NCI-H510A (cell line): ENCODE measurements at regions not wholly inside any gene's neighbourhood (a gene's known extent, or its start where the extent isn't known, plus 50 kb on each side); places are given as distances from the start of the nearest gene placed in this dataset.
"Not testable (repeated sequence)": the region's sequence is repeated elsewhere in the genome, so short reads cannot be mapped to it uniquely, and the experiment has no call there.

Source experiments
- DNase-seq: peaks from one replicate; lab custom pipeline; 2025; lab: John Stamatoyannopoulos, UW

- no peak for DNase-seq
These were observed 716.4 kb downstream of the AMY1C start for GRCh38 chr1:104466068-104466467.

- no peak for DNase-seq
These were observed 717.9 kb downstream of the AMY1C start for GRCh38 chr1:104467590-104467989.

DNA sequence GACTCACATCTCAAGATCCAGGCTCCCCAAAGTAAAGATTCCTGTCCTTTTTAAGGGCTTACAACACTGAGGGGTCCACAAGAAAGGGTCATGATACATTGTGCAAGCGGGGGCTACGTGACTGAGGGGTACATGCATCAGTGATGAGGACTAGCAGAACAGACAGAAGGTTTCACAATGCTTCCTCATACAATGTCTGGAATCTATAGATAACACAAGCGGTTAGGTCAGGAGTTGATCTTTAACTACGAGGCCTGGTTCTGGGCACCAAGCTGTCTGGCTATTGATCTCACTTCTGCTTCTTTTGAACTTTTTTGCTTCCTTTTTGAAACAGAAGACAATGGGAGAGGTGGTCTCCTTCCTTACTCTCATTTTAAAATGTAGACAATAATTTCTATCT, 718.6 kb downstream of the AMY1C start:
- DNase-seq, result no peak

DNA sequence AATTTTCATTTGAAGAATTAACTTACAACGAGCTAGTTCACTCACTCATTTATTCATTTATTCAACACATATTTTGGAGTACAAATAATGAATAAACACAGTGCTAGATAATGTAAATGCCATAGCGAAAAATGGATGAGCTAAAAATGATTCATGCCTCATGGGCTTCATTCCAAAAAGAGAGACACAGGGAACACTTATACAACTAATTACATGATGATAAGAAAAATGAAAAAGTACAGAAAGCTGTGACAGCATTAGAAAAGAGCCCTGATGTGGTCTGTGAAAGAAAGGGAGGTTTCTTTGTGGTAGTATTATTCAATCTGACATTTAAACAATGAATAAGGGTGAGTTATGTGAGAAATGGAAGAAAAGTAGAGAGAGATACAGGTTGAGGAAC, 726.4 kb downstream of the AMY1C start:
- no peak for DNase-seq

DNA sequence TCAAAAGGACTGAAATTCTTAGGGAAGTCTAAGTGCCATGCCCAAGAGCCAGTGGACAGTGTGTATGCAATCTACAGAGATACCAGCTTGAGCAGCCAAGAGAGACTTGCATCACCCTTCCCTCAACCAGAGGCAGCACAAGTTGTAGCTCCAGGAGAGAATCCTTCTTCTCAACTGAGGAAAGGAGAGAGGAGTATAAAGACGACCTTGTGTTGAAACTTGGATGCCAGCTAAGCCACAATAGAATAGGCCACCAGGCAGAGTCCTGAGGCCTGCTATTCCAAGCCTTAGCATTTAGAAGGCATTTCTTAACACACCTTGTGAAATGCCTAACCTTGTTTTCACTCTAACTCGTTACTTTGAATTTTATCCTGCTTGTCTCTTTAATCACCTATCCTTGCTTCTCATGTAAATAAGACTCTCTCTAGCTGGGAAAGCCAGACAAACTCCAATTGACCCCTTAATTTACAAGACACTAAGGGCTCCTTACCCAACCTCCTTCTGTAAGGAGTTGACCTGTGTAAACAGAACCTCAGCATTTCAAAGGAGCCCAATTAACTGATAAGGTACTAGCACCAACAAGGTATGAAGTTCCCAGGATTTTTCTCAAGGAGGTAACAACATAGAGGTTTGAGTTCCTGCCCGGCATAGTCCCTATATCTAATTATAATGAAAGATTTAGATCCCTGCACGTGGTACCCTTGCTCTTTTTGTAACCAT, 738.8 kb downstream of the AMY1C start:
- no peak for DNase-seq

DNA sequence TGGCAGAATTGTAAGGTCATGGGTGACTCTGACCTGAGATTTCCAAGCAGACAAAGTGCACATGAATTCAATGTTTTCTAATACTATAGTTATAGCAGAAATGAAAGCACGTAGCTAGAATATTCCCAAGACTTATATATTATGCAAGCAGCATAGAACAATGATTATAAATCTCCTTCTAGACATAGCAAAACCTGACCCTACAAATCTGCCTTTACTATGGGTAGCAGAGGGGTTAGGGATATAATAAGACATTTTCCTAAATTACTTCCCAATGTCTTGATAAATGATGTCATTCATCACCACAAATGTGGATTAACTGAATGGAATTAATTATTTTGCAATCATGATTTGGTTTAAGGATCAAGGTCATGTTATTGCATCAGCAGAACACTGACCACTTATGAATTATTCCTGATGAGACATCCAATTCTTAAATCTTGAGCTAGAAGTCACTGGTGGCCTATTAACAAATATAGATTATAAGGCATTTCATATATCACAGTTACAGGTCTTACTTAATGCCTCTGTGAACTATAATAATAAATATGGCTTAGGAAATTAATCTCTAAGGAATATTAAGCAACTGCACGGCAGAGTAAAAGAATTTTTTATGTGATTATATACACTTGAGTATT, 776.6 kb downstream of the AMY1C start:
- no peak for DNase-seq

- DNase-seq, result no peak
These were observed 782.3 kb downstream of the AMY1C start for GRCh38 chr1:104531990-104532389.

DNA sequence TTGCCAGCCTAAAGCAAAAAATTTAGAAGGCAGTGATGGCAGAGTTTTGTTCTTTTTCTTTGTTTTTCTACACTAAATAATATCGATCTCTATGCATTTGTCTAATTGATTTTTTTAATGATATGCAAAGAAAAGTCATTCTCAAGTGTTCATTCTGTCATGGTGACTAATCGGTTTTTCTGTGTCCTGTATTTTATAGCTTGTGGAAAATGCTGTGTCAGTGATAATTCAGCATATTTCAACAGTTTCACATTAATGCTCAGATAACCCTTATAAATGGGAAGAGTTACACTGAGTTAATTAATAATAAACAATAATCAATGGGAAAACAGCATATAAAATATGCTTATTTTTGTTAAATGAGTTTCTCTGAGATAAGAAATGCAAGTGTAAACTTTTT, 824.9 kb downstream of the AMY1C start:
- no peak for DNase-seq

DNA sequence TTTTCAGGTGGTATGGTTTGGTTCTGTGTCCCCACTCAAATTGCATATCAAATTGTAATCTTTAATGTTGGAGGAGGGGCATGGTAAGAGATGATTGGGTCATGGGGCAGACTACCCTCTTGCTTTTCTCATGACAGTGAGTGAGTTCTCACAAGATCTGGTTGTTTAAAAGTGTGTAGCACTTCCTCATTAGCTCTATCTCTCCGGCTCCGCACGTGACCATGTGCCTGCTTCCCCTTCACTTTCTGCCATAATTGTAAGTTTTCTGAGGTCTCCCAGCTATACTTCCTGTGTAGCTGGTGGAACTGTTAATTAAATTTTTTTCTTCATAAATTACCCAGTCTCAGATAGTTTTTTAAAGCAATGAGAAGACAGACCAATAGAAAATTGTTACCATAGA, 843.2 kb downstream of the AMY1C start:
- DNase-seq, result no peak

DNA sequence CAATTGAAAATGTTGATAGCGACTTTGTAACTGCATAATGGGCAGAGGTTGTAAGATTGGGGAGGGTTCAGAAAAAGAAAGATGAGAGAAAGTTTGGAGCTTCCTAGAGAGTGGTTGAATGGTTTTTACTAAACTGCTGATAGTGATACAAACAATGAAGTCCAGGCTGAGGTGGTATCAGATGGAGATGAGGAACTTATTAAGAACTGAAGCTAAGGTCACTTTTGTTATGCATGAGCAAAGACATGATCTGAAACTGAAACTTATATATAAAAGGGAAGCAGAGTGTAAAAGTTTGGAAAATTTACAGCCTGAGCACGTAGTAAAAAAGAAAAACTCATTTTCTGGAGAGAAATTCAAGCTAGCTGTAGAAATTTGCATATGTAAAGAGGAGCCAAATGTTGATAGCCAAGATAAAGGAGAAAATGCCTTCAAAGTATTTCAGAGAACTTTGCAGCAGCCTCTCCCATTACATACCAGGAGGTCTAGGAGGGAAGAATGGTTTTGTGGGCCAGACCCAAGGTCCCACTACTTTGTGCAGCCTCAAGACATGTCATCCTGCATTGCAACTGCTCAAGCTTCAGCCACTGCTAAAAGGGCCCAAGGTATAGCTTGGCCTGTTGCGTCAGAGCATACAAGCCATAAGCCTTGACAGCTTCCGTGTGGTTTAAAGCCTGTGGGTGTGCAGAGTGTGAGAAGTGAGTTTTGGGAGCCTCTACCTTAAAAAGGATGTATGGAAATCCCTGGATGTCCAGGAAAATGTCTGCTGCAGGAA, 843.9 kb downstream of the AMY1C start:
- DNase-seq, result no peak

GRCh38 chr1:104617474-104617873, 867.8 kb downstream of the AMY1C start:
- DNase-seq, result no peak

DNA sequence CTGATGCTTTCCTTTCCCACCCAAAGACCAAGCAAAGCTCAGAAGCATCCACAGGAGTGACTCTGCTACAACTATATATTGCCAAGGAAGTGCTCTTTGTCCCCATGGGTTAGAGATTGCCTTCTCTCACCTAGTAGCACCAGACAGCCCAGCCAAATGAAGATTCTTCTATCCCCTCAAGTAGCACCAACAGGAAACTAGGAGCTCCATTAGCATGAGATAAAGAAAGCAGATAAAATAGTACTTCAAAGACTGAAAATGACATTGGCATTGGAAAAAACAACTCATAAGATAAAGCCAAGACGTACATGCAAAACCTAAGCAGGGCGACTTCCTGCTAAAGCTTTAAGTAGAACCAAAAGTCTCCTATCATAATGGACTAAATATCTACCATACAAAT, 871.5 kb downstream of the AMY1C start:
- DNase-seq, result no peak

- DNase-seq, result no peak
These were observed 874.8 kb downstream of the AMY1C start for GRCh38 chr1:104624538-104624937.

DNA sequence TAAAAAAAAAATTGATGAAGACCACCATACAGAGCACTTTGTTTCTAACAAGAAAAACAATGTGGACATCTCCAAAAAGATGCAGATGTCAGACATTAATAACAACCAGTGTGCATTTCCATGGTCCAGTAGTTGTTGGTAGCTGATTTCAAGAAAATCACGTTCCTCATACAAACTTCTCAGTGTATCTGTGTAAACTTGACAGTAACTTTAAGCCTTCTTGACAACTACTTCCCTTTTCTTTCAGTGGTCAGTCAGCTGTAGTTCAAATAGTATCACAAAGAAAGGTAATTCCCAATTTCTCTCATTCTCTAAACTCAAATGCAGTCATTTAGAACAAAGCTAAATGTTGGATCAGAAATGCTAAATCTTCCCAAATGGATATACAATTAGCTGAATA, 879.9 kb downstream of the AMY1C start:
- DNase-seq, result no peak

DNA sequence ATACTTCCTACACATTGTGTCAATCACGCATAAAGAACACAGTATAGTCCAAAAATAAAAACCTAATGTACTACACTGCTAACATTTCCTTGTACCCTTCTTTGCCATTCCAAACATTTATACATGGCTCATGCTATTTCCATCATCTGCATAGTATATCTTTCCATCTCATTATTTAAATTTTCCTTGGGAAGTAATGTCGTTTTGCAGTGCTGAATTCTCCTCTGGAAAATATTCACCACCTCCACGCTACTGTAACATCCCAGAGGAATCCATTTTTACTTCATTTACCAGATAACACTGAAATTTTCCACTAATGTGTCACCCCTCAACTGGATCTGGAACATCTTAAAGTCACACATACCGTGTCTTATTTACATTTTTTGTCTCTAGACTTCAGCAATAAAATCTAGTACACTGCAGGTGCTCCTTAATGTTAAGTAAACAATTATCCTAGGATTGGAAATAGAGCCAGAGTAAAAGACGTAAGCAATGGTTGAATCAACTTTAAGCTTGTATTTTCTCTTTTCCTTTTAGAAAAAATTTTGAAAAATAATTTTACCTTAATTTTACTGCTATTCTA, 881.0 kb downstream of the AMY1C start:
- DNase-seq, result no peak

GRCh38 chr1:104636581-104636980, 886.9 kb downstream of the AMY1C start:
- no peak for DNase-seq

GRCh38 chr1:104646233-104646632, 896.5 kb downstream of the AMY1C start:
- DNase-seq, result no peak

- peak; percentile 4 for DNase-seq
These were observed 898.6 kb downstream of the AMY1C start for GRCh38 chr1:104648269-104648691.

DNA sequence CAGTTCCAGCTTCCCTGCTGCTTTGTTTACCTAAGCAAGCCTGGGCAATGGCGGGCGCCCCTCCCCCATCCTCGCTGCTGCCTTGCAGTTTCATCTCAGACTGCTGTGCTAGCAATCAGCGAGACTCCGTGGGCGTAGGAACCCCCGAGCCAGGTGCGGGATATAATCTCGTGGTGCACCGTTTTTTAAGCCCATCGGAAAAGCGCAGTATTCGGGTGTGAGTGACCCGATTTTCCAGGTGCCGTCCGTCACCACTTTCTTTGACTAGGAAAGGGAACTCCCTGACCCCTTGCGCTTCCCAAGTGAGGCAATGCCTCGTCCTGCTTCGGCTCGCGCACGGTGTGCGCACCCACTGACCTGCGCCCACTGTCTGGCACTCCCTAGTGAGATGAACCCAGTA, 914.7 kb downstream of the AMY1C start:
- not testable (repeated sequence) for DNase-seq

DNA sequence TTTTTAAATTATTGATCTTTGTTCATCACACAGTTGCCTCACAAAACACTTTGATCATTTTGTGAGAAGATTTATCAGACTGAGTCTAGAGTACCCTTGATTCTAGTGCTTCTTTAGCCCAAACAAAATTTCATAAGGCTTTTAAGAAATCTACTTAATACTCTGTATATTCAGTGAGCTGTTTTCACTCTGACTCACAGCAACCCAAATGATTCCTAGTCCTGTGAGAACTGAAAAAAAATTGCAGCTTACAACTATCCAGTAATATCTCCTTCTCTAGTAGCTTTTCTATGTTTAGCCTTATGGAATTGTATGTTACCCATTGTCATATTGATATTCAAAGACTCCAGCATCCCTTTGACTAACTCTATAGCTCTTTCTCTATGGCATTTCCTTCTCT, 915.6 kb downstream of the AMY1C start:
- no peak for DNase-seq

- no peak for DNase-seq
These were observed 922.1 kb downstream of the AMY1C start for GRCh38 chr1:104671684-104672353.

DNA sequence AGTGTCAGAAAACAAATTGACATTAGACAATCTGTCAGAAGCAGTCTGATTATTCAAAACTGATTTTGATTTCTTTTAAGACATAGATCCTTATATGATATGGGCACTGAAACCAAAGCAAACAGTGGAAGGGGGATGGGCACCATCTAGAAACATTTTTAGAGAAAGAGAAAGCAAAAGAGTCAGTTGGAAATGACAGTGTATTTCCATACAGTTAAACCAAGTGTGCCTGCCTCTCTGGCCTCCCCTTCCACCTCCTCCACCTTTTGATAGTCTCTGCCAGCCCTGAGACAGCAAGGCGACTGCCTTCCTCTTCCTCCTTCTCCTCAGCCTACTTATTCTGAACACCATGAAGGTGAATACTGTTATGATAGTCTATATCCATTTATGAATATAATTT, 949.7 kb downstream of the AMY1C start:
- no peak for DNase-seq
